K562 (cell line): ENCODE measurements at regions not wholly inside any gene's neighbourhood (a gene's known extent, or its start where the extent isn't known, plus 50 kb on each side); places are given as distances from the start of the nearest gene placed in this dataset.

Experiments
- ATAC-seq: fragments of 200-7000 bp; cut with Tn5 transposase; 3 replicates; pipeline ENCODE4 v1.9.1; 2020; ENCODE audit warnings: moderate library complexity
- BruUV-seq: library from RNA; stranded (reverse); fragments of 400-500 nt; replicated peaks from 2 replicates; lab custom pipeline; 2021; lab: Mats Ljungman, UMichigan
- CTCF ChIA-PET: fragments of 300-600 bp; formaldehyde crosslinking; extraction: SDS; loops from one replicate; lab custom pipeline; 2021; ENCODE audit warnings: low intra/inter-chr PET ratio; lab: Yijun Ruan, JAX
- POLR2A ChIA-PET: fragments of 300-600, 350-650 bp; sonication (Branson Sonifier 250); formaldehyde crosslinking; extraction: SDS; loops from one replicate; lab custom pipeline; 2021; ENCODE audit warnings: antibody characterized with exemption, inconsistent platforms; lab: Yijun Ruan, JAX
- DNase-seq, 4 experiments: peaks; one replicate each; pipeline versions ENCODE4 v3.0.0 to v3.0.0-alpha.2; 2011 to 2018; ENCODE audit warnings: low spot score in 3 of 4, mixed read lengths in 3 of 4; ENCODE audit errors: extremely low read depth in 1 of 4
- FAIRE-seq: peaks from 2 replicates; lab custom pipeline; 2011; peaks lifted over from hg19 to GRCh38; lab: Jason Lieb, UNC
- H2AFZ ChIP-seq: 2 replicates; pipeline ENCODE4 v1.6.0; 2011; ENCODE audit warnings: low read depth, low read length, control low read depth, inconsistent platforms
- H3K27ac ChIP-seq: fragments of 200-600 bp; 3 replicates; pipeline ENCODE4 v1.8.0; 2011; ENCODE audit warnings: low read depth, mild to moderate bottlenecking, control low read depth, inconsistent platforms, low read length, moderate library complexity, mixed read lengths; ENCODE audit errors: extremely low read depth
- H3K27me3 ChIP-seq, 2 experiments: fragments of 300-600 bp in 1 of 2; 2 replicates in 1 of 2; 3 replicates in 1 of 2; pipeline versions ENCODE4 v1.6.0 to v1.8.0; 2011; ENCODE audit warnings: inconsistent platforms in 2 of 2, low read length in 2 of 2, mild to moderate bottlenecking in 1 of 2, mixed read lengths in 1 of 2, moderate library complexity in 1 of 2; ENCODE audit not compliant: control insufficient read depth in 2 of 2, insufficient read depth in 2 of 2
- H3K36me3 ChIP-seq: fragments of 300-600 bp; 3 replicates; pipeline ENCODE4 v1.8.0; 2011; ENCODE audit warnings: mild to moderate bottlenecking, low read length, inconsistent platforms; ENCODE audit not compliant: control insufficient read depth, insufficient read depth
- H3K4me1 ChIP-seq, 2 experiments: fragments of 200-600 bp in 1 of 2; replicated peaks in 1 of 2; 2 replicates in 1 of 2; 3 replicates in 1 of 2; pipeline versions ENCODE4 v1.5.1 to v1.8.0; 2011; ENCODE audit warnings: inconsistent platforms in 2 of 2, low read length in 2 of 2, mild to moderate bottlenecking in 1 of 2, mixed read lengths in 1 of 2, moderate library complexity in 1 of 2; ENCODE audit not compliant: control insufficient read depth in 2 of 2, insufficient read depth in 2 of 2
- H3K4me2 ChIP-seq: 2 replicates; pipeline ENCODE4 v1.6.1; 2011; ENCODE audit warnings: low read length, control low read depth, inconsistent platforms, mixed read lengths; ENCODE audit not compliant: insufficient read depth
- H3K4me3 ChIP-seq: fragments of 200-600 bp; sonication (generic), shearing (Covaris generic); 2 replicates; pipeline ENCODE4 v1.5.1; 2016; ENCODE audit warnings: control low read depth, inconsistent platforms
- H3K79me2 ChIP-seq: fragments of 200-600 bp; 3 replicates; pipeline ENCODE4 v1.8.0; 2011; ENCODE audit warnings: low read length, inconsistent platforms; ENCODE audit not compliant: control insufficient read depth, insufficient read depth
- H3K9ac ChIP-seq, 2 experiments: 2 replicates each; pipeline versions ENCODE4 v1.6.0 to v1.6.1; 2011; ENCODE audit warnings: low read depth in 2 of 2, low read length in 2 of 2, control low read depth in 1 of 2, inconsistent platforms in 1 of 2, mild to moderate bottlenecking in 1 of 2, mixed read lengths in 1 of 2; ENCODE audit not compliant: insufficient read depth in 1 of 2
- H3K9me1 ChIP-seq: one replicate; pipeline ENCODE4 v1.6.0; 2011; ENCODE audit warnings: inconsistent platforms, mild to moderate bottlenecking, low read length, moderate library complexity; ENCODE audit not compliant: control insufficient read depth, insufficient read depth
- H3K9me3 ChIP-seq: replicated peaks from 2 replicates; pipeline ENCODE4 v1.5.1; 2011; ENCODE audit warnings: low read depth, low read length, inconsistent platforms; ENCODE audit not compliant: control insufficient read depth, insufficient read depth
- H4K20me1 ChIP-seq: replicated peaks from 2 replicates; pipeline ENCODE4 v1.6.1; 2011; ENCODE audit warnings: low read length, inconsistent platforms, mixed read lengths; ENCODE audit not compliant: control insufficient read depth, insufficient read depth
- FOXM1 ChIP-seq, 2 experiments: fragments of 450-650 bp in 1 of 2; sonication (generic) in 1 of 2; formaldehyde crosslinking in 1 of 2; IDR thresholded peaks; 2 replicates each; pipeline versions ENCODE4 v1.6.1 to v1.9.0; 2017 to 2022; ENCODE audit warnings: low read depth in 2 of 2, mild to moderate bottlenecking in 2 of 2, missing genetic modification reagents in 1 of 2, moderate library complexity in 1 of 2
- IRF2 ChIP-seq: sonication (generic); formaldehyde crosslinking; IDR thresholded peaks from 2 replicates; pipeline ENCODE4 v1.8.1; 2022; ENCODE audit warnings: mild to moderate bottlenecking, missing genetic modification reagents
- NCOA4 ChIP-seq: fragments of 450-650 bp; IDR thresholded peaks from 2 replicates; pipeline ENCODE4 v1.6.1; 2018; ENCODE audit warnings: mild to moderate bottlenecking; ENCODE audit not compliant: partially characterized antibody
- PHF20 ChIP-seq: fragments of 450-650 bp; IDR thresholded peaks from 2 replicates; pipeline ENCODE4 v1.6.1; 2018; ENCODE audit not compliant: partially characterized antibody
- RBM17 ChIP-seq: fragments of 200-400 bp; formaldehyde crosslinking; IDR thresholded peaks from 2 replicates; pipeline ENCODE4 v1.6.1; 2017; ENCODE audit warnings: low read depth, mild to moderate bottlenecking, low read length, borderline replicate concordance
- REST ChIP-seq, 2 experiments: fragments of 450-650 bp; formaldehyde crosslinking in 1 of 2; IDR thresholded peaks; 2 replicates each; pipeline versions ENCODE4 v1.4.0 to v1.6.1; 2014 to 2020; ENCODE audit warnings: mild to moderate bottlenecking in 2 of 2, borderline replicate concordance in 1 of 2, low read depth in 1 of 2
- SIRT6 ChIP-seq: IDR thresholded peaks from one replicate; pipeline ENCODE4 v1.6.1; 2012; ENCODE audit warnings: low read depth, mild to moderate bottlenecking, control low read depth, inconsistent platforms, low read length, moderate library complexity
- SMARCA5 ChIP-seq: fragments of 450-650 bp; IDR thresholded peaks from 2 replicates; pipeline ENCODE4 v1.6.1; 2016
- STAT6 ChIP-seq: sonication (generic); formaldehyde crosslinking; IDR thresholded peaks from 2 replicates; pipeline ENCODE4 v1.8.1; 2023; ENCODE audit warnings: mild to moderate bottlenecking, missing genetic modification reagents
- ZBTB8A ChIP-seq: fragments of 450-650 bp; IDR thresholded peaks from 2 replicates; pipeline ENCODE4 v1.6.1; 2018; ENCODE audit warnings: mild to moderate bottlenecking, moderate library complexity; ENCODE audit not compliant: partially characterized antibody
- ZNF23 ChIP-seq: fragments of 250-450 bp; sonication (Bioruptor Pico); IDR thresholded peaks from 2 replicates; pipeline ENCODE4 v1.4.0; 2020; ENCODE audit warnings: mild to moderate bottlenecking
- WGBS: fragments of 100-300 bp; shearing (Covaris generic); methylation state at CpG from one replicate; pipeline ENCODE4 v1.1.6; 2016; ENCODE audit warnings: low coverage, mixed read lengths; ENCODE audit not compliant: insufficient coverage; ENCODE audit errors: missing lambda C conversion rate; 5-methylcytosine and 5-hydroxymethylcytosine counted together
- in situ Hi-C: fragments of 300-500 bp; cut with MboI; formaldehyde crosslinking; loops from 4 replicates; pipeline ENCODE4 v1.15.0; 2018; ENCODE audit warnings: inconsistent platforms, mixed read lengths
- intact Hi-C: fragments of 100-400 bp; cut with micrococcal nuclease; formaldehyde crosslinking; loops from 2 replicates; pipeline ENCODE4 v1.14.2; 2022

DNA sequence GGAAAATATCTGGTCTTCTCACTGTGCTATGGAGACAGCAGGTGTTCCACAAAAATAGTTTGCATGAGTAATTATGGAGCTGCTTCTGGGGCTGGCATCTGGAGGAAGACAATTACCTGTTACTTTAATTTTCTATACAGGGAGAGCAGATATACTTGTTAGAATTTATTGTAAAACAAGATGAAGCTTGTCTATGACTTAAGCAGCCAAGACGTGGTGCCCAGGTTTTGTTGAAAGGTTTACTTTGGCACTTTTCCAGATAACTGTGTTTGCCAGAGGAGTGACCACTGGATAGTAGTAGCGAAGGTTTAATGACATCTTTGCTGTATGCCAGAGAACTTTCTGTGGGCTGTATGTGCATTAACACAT is 134.5 kb upstream of the KL start:
- Histone ChIP-seq H3K36me3 (no peaks in the 10 kb centered on the region), H3K27ac (no peak overlapping the region), H3K27me3 (no peaks in the 10 kb centered on the region), H3K9ac (no peak overlapping the region), H3K79me2 (no peaks in the 10 kb centered on the region), H3K9me1 (no peaks in the 10 kb centered on the region), H3K4me2 (no peak overlapping the region), H3K4me3 (no peak overlapping the region), H3K9me3 (no peaks in the 10 kb centered on the region), H4K20me1 (no peaks in the 10 kb centered on the region), H2AFZ (no peak overlapping the region), H3K4me1 (no peaks in the 10 kb centered on the region)
- ATAC-seq (no peak), DNase-seq (no peak), FAIRE-seq (no peak)
- intact Hi-C loops = loop anchor here (2.0 kb wide), 1 partner anchor 51 kb away; no protein-coding TSS in a partner anchor
- POLR2A ChIA-PET = no interaction called here
- no TSS peak for BruUV-seq
- in situ Hi-C loops = no loop called here
- CTCF ChIA-PET = no interaction called here
- 0% methylated on average over 2 of the region's 2 CpGs for WGBS
- TF ChIP-seq ZNF23 = no peak
- no peak for TF ChIP-seq RBM17
- TF ChIP-seq SMARCA5 = no peak
- no peak for TF ChIP-seq REST (IDR thresholded peaks at IDR 0.05; ENCODE audit: borderline replicate concordance)
- no peak for TF ChIP-seq REST (CRISPR knock-in tag; IDR thresholded peaks at IDR 0.05; ENCODE audit: low read depth)
- no peak for TF ChIP-seq ZBTB8A
- TF ChIP-seq STAT6 = no peak
- TF ChIP-seq FOXM1 (IDR thresholded peaks at IDR 0.05; ENCODE audit: low read depth) = no peak
- TF ChIP-seq FOXM1 (CRISPR knock-in tag; IDR thresholded peaks at IDR 0.05; ENCODE audit: low read depth) = no peak
- TF ChIP-seq IRF2 (CRISPR knock-in tag) = no peak
- no peak for TF ChIP-seq NCOA4
- no peak for TF ChIP-seq PHF20
- no peak for TF ChIP-seq SIRT6
